ENCODE measurements at regions not wholly inside any gene's neighbourhood (a gene's known extent, or its start where the extent isn't known, plus 50 kb on each side); places are given as distances from the start of the nearest gene placed in this dataset.

DNA sequence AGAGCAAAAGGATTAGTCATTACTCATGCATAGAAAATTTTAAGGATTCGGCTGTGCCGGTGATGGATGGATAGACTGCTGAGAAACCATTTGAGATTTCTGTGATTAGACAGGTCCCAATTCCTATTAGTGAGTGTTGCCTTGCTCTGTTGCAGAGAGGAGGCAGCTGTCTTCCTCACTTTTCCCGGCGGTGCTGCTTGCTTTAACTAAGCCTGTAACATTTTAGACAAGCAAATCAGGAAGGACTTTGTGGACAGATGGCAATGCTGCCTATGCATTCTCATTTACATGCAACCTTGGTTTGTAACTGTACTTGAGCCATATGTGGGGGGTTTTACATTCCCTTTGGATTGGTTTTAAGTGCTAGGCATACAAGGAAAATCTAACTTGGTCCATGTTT, 1176.3 kb downstream of the CDH18 start:
- H3K4me1 Mint-ChIP-seq (ENCODE audit: low read depth in 2 of 2): no peaks in the 10 kb centered on the region
- no peak overlapping the region for H3K27ac Mint-ChIP-seq
- H3K36me3 Mint-ChIP-seq (ENCODE audit: insufficient read depth): no peaks in the 10 kb centered on the region
- peaks cover 0 to 1% of the 10 kb centered on the region in 2 donors for H3K9me3 Mint-ChIP-seq
- ATAC-seq (replicated peaks): no peak
- DNase-seq: no peak
- no peak overlapping the region for H3K4me3 Mint-ChIP-seq
- peaks cover 7 to 25% of the 10 kb centered on the region in 2 donors for H3K27me3 Mint-ChIP-seq

GRCh38 chr5:18828351-18828750, 1159.6 kb downstream of the CDH18 start:
- DNase-seq (no peak), ATAC-seq (replicated peaks) (no peak)
- Mint-ChIP-seq H3K4me3 (no peak overlapping the region), H3K36me3 (ENCODE audit: insufficient read depth) (no peaks in the 10 kb centered on the region), H3K27ac (no peak overlapping the region), H3K27me3 (no peaks in the 10 kb centered on the region), H3K9me3 (no peaks in the 10 kb centered on the region), H3K4me1 (ENCODE audit: low read depth in 2 of 2) (no peaks in the 10 kb centered on the region)

- Mint-ChIP-seq H3K4me3 (no peak overlapping the region), H3K4me1 (ENCODE audit: low read depth in 2 of 2) (no peaks in the 10 kb centered on the region), H3K36me3 (ENCODE audit: insufficient read depth) (peaks cover 3% of the 10 kb centered on the region), H3K27me3 (no peaks in the 10 kb centered on the region), H3K9me3 (no peaks in the 10 kb centered on the region), H3K27ac (no peak overlapping the region)
- ATAC-seq (replicated peaks) (no peak), DNase-seq (no peak)
These were observed 1158.5 kb downstream of the CDH18 start for GRCh38 chr5:18829539-18829938.

GRCh38 chr5:18850216-18850615, 1137.8 kb downstream of the CDH18 start:
- ATAC-seq (replicated peaks) (no peak), DNase-seq (no peak)
- peaks cover 0 to 3% of the 10 kb centered on the region in 2 donors for H3K9me3 Mint-ChIP-seq
- H3K4me3 Mint-ChIP-seq: no peak overlapping the region
- H3K27ac Mint-ChIP-seq: no peak overlapping the region
- H3K27me3 Mint-ChIP-seq: no peaks in the 10 kb centered on the region
- no peaks in the 10 kb centered on the region for H3K36me3 Mint-ChIP-seq (ENCODE audit: insufficient read depth)
- H3K4me1 Mint-ChIP-seq (ENCODE audit: low read depth in 2 of 2): no peaks in the 10 kb centered on the region

DNA sequence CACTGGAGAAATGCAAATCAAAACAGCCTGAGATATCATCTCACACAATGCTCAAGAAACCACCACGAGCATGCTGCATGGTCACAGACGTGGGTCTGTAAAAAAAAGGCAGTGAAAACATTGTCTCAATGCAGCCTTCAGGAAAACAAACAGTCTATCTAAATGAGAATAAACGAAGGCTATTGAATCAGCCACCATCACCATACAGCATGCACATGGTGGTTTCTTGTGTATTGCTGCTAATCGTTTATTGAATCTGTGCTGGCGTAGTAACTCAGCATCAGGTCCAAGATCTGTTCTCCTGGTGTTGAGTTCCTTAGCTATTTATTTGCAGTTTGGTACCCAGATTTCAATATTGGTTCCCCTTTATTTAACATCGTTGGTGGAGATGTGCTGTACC, 1115.0 kb downstream of the CDH18 start:
- Mint-ChIP-seq H3K9me3 (no peaks in the 10 kb centered on the region), H3K36me3 (ENCODE audit: insufficient read depth) (no peaks in the 10 kb centered on the region), H3K4me3 (no peak overlapping the region), H3K27me3 (no peaks in the 10 kb centered on the region), H3K27ac (no peak overlapping the region), H3K4me1 (ENCODE audit: low read depth in 2 of 2) (no peaks in the 10 kb centered on the region)
- ATAC-seq (replicated peaks) (no peak), DNase-seq (no peak)

GRCh38 chr5:18876565-18876964, 1111.4 kb downstream of the CDH18 start:
- no peaks in the 10 kb centered on the region for H3K4me1 Mint-ChIP-seq (ENCODE audit: low read depth in 2 of 2)
- no peak for ATAC-seq (replicated peaks)
- no peaks in the 10 kb centered on the region for H3K27me3 Mint-ChIP-seq
- H3K36me3 Mint-ChIP-seq (ENCODE audit: insufficient read depth): no peaks in the 10 kb centered on the region
- H3K9me3 Mint-ChIP-seq: no peaks in the 10 kb centered on the region
- DNase-seq: no peak
- no peak overlapping the region for H3K27ac Mint-ChIP-seq
- H3K4me3 Mint-ChIP-seq: no peak overlapping the region

- Mint-ChIP-seq H3K27me3 (no peaks in the 10 kb centered on the region), H3K4me1 (ENCODE audit: low read depth in 2 of 2) (no peaks in the 10 kb centered on the region)
These were observed 1106.4 kb downstream of the CDH18 start for GRCh38 chr5:18881615-18882014.

DNA sequence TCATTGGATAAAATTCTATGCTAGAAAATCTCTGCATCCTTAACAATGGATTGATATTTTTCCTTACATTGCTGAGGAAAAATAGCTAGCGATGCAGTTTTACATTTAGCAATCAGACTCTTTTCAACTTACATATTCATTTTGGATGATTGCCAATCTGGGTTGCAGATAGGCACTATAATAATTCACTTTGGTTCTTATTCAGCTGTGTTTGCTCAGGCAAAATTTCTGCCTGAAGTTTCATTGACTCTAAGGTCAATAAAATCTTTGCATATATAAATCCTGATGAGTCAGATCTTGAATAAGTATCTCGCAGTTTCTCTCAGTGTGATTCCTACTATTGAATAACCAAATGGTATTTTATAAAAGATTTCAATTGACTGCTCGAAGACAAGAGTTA, 1105.8 kb downstream of the CDH18 start:
- no peak overlapping the region for H3K27ac Mint-ChIP-seq
- no peak overlapping the region for H3K4me3 Mint-ChIP-seq
- H3K4me1 Mint-ChIP-seq (ENCODE audit: low read depth in 2 of 2): no peaks in the 10 kb centered on the region
- no peak for DNase-seq
- ATAC-seq (replicated peaks): no peak
- peaks cover 0 to 4% of the 10 kb centered on the region in 2 donors for H3K9me3 Mint-ChIP-seq
- no peaks in the 10 kb centered on the region for H3K27me3 Mint-ChIP-seq
- H3K36me3 Mint-ChIP-seq (ENCODE audit: insufficient read depth): no peaks in the 10 kb centered on the region

More at GRCh38 chr5:18881615-18882014, 1106.4 kb downstream of the CDH18 start:
- peaks cover 0 to 4% of the 10 kb centered on the region in 2 donors for H3K9me3 Mint-ChIP-seq
- ATAC-seq (replicated peaks): no peak
- H3K4me3 Mint-ChIP-seq: no peak overlapping the region
- H3K27ac Mint-ChIP-seq: no peak overlapping the region
- DNase-seq: no peak
- no peaks in the 10 kb centered on the region for H3K36me3 Mint-ChIP-seq (ENCODE audit: insufficient read depth)

DNA sequence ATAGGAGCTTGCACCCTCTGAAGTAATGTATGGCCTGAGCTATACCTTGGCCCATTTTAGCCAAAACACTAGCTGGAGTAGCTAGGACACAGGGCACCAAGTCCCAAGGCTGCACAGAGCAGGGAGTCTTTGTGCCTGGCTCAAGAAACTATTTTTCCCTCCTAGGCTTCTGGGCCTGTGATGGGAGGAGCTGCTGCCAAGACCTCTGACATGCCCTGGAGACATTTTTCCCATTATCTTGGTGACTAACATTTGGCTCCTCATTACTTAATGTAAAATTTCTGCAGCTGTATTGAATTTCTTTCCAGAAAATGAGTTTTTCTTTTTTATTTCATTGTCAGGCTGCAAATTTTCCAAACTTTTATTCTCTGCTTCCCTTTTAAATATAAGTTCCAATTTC, 1099.2 kb downstream of the CDH18 start:
- H3K27ac Mint-ChIP-seq: no peak overlapping the region
- H3K4me1 Mint-ChIP-seq (ENCODE audit: low read depth in 2 of 2): no peaks in the 10 kb centered on the region
- H3K36me3 Mint-ChIP-seq (ENCODE audit: insufficient read depth): no peaks in the 10 kb centered on the region
- no peak for ATAC-seq (replicated peaks)
- DNase-seq: no peak
- no peaks in the 10 kb centered on the region for H3K27me3 Mint-ChIP-seq
- H3K4me3 Mint-ChIP-seq: no peak overlapping the region
- peaks cover 4 to 34% of the 10 kb centered on the region in 2 donors for H3K9me3 Mint-ChIP-seq

GRCh38 chr5:18900644-18901043, 1087.4 kb downstream of the CDH18 start:
- DNase-seq: no peak
- Mint-ChIP-seq H3K36me3 (ENCODE audit: insufficient read depth) (no peaks in the 10 kb centered on the region), H3K27me3 (no peaks in the 10 kb centered on the region), H3K27ac (no peak overlapping the region), H3K4me3 (no peak overlapping the region), H3K4me1 (ENCODE audit: low read depth in 2 of 2) (no peaks in the 10 kb centered on the region), H3K9me3 (no peaks in the 10 kb centered on the region)
- no peak for ATAC-seq (replicated peaks)

GRCh38 chr5:18920966-18921365, 1067.0 kb downstream of the CDH18 start:
- no peaks in the 10 kb centered on the region for H3K4me1 Mint-ChIP-seq (ENCODE audit: low read depth in 2 of 2)
- DNase-seq (no peak), ATAC-seq (replicated peaks) (no peak)
- H3K36me3 Mint-ChIP-seq (ENCODE audit: insufficient read depth): no peaks in the 10 kb centered on the region
- peaks cover 6 to 16% of the 10 kb centered on the region in 2 donors for H3K9me3 Mint-ChIP-seq
- no peaks in the 10 kb centered on the region for H3K27me3 Mint-ChIP-seq
- H3K4me3 Mint-ChIP-seq: no peak overlapping the region
- no peak overlapping the region for H3K27ac Mint-ChIP-seq

GRCh38 chr5:18932081-18932480, 1055.9 kb downstream of the CDH18 start:
- Mint-ChIP-seq H3K4me3 (no peak overlapping the region), H3K4me1 (ENCODE audit: low read depth in 2 of 2) (no peaks in the 10 kb centered on the region), H3K27ac (no peak overlapping the region), H3K36me3 (ENCODE audit: insufficient read depth) (no peaks in the 10 kb centered on the region), H3K9me3 (peaks cover 0 to 7% of the 10 kb centered on the region in 2 donors), H3K27me3 (no peaks in the 10 kb centered on the region)
- no peak for ATAC-seq (replicated peaks)
- DNase-seq: no peak

- no peaks in the 10 kb centered on the region for H3K4me1 Mint-ChIP-seq (ENCODE audit: low read depth in 2 of 2)
- peaks cover 0 to 6% of the 10 kb centered on the region in 2 donors for H3K9me3 Mint-ChIP-seq
- H3K4me3 Mint-ChIP-seq: no peak overlapping the region
- ATAC-seq (replicated peaks) (no peak), DNase-seq (no peak)
- H3K27me3 Mint-ChIP-seq: no peaks in the 10 kb centered on the region
- H3K36me3 Mint-ChIP-seq (ENCODE audit: insufficient read depth): no peaks in the 10 kb centered on the region
- H3K27ac Mint-ChIP-seq: no peak overlapping the region
These were observed 1043.2 kb downstream of the CDH18 start for GRCh38 chr5:18944771-18945170.

DNA sequence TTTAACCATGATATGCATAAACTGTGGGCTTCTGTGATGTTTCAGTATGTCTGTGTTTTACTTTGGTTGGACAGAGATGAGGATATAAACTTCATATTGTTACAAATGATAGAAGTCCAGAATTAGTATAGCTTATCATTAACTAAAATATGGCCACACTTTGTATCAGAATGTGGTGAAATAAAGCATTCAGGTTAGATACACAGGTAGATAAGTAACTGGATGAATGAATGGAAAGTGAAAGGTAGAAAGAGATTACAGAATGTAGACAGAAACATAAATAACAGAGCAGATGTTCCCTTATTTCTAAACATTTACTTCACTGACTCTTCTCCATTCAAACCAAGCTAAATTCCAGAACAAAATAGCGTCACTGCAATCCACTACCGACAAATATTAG, 1033.8 kb downstream of the CDH18 start:
- DNase-seq: no peak
- peaks cover 3% of the 10 kb centered on the region for H3K36me3 Mint-ChIP-seq (ENCODE audit: insufficient read depth)
- no peaks in the 10 kb centered on the region for H3K27me3 Mint-ChIP-seq
- H3K4me3 Mint-ChIP-seq: no peak overlapping the region
- peaks cover 0 to 1% of the 10 kb centered on the region in 2 donors for H3K9me3 Mint-ChIP-seq
- no peaks in the 10 kb centered on the region for H3K4me1 Mint-ChIP-seq (ENCODE audit: low read depth in 2 of 2)
- no peak for ATAC-seq (replicated peaks)
- H3K27ac Mint-ChIP-seq: no peak overlapping the region

- no peaks in the 10 kb centered on the region for H3K4me1 Mint-ChIP-seq (ENCODE audit: low read depth in 2 of 2)
- H3K36me3 Mint-ChIP-seq (ENCODE audit: insufficient read depth): peaks cover 3% of the 10 kb centered on the region
- H3K9me3 Mint-ChIP-seq: peaks cover 0 to 1% of the 10 kb centered on the region in 2 donors
- DNase-seq (no peak), ATAC-seq (replicated peaks) (no peak)
- no peaks in the 10 kb centered on the region for H3K27me3 Mint-ChIP-seq
- no peak overlapping the region for H3K4me3 Mint-ChIP-seq
- H3K27ac Mint-ChIP-seq: no peak overlapping the region
These were observed 1028.5 kb downstream of the CDH18 start for GRCh38 chr5:18959535-18959934.

Measured in effector memory CD8-positive, alpha-beta T cell (primary cell).